AG09309 (cell line): ENCODE measurements at regions not wholly inside any gene's neighbourhood (a gene's known extent, or its start where the extent isn't known, plus 50 kb on each side); places are given as distances from the start of the nearest gene placed in this dataset.

Source experiments
- DNase-seq: peaks from one replicate; pipeline ENCODE4 v3.0.0-alpha.2; 2010; ENCODE audit warnings: low read depth
- H3K4me3 ChIP-seq: 2 replicates; pipeline ENCODE4 v1.5.1; 2011; ENCODE audit warnings: mild to moderate bottlenecking, low read depth, low read length, moderate library complexity; ENCODE audit not compliant: control insufficient read depth
- TF ChIP-seq, protein P1 (sequence below): IDR thresholded peaks from 2 replicates; pipeline ENCODE4 v1.5.1; 2011; ENCODE audit warnings: mild to moderate bottlenecking, low read depth, low read length, inconsistent platforms; ENCODE audit not compliant: insufficient read depth, control insufficient read depth; ENCODE audit errors: missing control alignments

DNA sequence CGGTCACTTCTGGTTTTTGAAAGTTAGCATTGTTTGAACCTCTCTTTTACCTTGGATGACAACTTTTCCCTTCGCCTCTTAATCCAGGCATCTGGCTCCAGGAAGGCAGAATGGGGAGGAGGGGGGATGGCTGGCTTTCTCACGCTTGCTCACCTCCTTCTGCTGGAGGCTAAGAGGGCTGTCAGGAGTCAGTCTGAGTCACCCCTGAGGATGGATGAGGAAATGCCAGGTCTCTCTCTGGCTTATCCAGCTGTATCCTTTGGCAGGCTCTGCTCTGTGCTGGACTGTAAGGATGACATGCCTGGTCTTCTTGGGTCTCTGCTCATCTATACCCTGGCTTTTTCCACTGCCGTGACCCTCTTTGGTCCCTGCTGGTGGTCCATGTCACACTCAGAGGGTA is 142.9 kb upstream of the GYPC start:
- TF ChIP-seq, protein P1, sequence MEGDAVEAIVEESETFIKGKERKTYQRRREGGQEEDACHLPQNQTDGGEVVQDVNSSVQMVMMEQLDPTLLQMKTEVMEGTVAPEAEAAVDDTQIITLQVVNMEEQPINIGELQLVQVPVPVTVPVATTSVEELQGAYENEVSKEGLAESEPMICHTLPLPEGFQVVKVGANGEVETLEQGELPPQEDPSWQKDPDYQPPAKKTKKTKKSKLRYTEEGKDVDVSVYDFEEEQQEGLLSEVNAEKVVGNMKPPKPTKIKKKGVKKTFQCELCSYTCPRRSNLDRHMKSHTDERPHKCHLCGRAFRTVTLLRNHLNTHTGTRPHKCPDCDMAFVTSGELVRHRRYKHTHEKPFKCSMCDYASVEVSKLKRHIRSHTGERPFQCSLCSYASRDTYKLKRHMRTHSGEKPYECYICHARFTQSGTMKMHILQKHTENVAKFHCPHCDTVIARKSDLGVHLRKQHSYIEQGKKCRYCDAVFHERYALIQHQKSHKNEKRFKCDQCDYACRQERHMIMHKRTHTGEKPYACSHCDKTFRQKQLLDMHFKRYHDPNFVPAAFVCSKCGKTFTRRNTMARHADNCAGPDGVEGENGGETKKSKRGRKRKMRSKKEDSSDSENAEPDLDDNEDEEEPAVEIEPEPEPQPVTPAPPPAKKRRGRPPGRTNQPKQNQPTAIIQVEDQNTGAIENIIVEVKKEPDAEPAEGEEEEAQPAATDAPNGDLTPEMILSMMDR, result no peak
- no peak overlapping the region for H3K4me3 ChIP-seq
- DNase-seq, result no peak

DNA sequence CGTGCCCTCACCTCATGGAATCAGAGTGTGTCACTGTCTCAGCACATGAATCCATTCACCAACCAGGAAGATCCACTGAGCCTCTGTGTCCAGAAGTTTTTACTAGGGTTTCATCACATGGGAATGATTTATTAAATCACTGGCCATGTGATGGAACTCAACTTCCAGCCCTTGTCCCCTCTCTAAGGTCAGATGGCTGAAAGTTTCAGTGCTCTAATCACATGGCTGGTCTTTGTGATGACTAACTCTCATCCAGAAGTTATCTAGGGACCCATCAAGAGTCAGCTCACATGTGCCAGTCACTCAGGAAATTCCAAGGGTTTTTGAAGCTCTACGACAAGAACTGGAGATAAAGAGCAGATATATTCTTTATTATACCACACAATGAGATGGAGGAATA is 140.5 kb upstream of the GYPC start:
- TF ChIP-seq, protein P1, result no peak
- no peak for DNase-seq
- no peak overlapping the region for H3K4me3 ChIP-seq

DNA sequence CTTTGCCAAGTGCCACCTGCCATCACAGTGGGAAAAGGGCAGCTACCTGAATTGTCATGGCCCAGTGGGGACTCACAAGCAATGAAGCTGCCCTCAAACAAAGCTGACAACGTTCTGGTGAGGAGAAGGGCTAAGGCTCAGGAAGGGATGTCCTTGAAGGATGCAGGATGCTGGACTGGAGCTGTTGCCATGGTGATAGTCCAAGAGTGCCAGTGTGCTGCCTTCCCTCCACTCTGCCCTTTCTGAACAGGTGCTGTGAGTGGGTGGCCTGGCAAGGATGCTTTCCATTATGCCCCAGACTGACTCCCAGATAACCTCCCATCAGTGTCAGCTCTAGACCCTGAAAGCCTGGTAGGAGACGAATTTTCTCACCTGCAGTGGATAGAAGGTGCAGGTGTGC is 137.8 kb upstream of the GYPC start:
- H3K4me3 ChIP-seq, result no peak overlapping the region
- TF ChIP-seq, protein P1, result no peak
- DNase-seq, result no peak

DNA sequence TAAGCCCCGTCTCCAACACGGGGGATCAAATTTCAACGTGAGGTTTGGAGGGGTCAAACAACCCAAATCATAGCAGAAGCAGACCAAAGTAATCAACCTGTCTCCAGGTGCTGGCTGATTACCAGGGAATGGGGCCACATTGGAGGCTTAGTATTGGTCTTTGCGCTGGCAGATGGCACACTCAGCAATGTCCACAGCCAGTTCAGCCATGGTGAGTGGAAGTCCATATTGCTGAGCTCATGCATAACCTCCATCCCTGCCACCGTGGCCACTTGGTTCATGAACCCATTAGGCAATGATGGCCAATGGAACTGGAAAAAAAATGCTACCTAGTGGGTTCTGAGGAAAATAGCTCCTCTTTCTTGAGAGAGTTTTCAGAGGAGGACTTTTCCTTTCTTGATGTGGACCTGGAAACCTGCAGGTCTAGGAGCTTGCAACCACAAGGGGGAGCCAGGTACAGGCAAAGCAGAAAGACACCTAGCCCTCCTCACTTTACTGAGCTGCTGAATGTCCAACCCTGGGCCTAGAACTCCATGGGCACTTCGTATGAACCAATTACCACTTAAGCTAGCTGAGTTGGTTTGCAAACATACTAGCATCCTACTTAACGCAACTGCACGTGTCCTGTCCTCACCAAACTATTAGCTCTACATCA is 128.0 kb upstream of the GYPC start:
- DNase-seq, result peak; percentile 4

DNA sequence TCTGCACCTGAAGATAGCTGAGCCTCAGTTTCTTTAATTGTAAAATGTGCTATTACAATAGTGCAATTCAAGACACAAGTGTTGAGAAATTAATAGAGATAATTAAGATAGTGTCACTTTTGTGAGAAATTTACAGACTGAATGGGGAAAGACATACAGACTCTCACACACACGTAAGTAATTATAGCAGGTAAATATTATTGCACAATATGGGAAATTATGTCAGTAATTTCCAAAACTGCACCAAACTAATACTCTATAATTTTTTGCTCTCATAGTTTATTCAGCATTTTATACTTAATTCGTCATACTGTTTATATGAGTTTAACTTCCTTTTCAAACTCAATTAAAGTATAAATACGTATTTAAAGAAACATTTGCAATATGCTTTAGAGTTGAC is 124.9 kb upstream of the GYPC start:
- no peak for DNase-seq
- TF ChIP-seq, protein P1, result no peak
- no peak overlapping the region for H3K4me3 ChIP-seq

More for the DNA sequence above, 128.0 kb upstream of the GYPC start:
- TF ChIP-seq, protein P1, result peak; percentile 56
- H3K4me3 ChIP-seq, result no peak overlapping the region

DNA sequence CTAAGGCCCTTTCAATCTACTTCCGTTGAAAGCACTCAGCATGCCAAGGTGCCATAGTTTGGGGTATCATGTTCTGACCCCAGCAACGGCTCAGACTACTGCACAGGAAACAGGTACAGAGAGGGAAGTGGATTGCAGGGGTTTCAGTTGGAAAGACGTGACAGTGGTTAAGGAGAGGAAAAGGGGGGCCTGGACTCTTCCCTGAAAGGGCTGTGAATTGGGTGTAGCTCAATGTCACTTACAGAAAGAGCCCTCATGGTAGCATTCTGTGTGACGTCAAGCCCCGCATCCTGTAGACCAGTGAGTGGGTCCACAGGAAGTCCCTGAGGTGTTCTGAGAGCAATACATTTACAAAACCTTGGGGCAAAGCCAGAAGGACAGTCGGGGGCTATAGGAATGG is 121.5 kb upstream of the GYPC start:
- TF ChIP-seq, protein P1, result no peak
- no peak overlapping the region for H3K4me3 ChIP-seq
- DNase-seq, result no peak

DNA sequence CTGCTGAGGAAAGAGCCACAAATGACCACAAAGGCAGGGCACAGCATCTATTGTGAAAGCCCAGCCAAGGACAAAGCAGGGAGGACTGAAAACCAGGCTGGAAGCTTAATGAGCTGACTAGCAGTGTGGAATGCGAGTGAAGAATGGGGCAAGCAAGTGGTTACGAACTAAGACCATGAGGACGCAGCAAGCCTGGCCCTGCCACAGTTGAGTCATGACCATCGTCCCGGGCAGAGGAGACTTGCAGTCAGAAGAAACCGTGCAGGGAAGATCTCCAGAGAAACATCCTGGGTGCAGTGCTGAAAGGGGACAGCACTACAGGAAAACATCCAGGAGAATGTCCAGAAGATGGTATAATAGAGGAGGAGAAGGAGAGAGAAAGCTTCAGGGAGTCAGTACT is 120.5 kb upstream of the GYPC start:
- no peak overlapping the region for H3K4me3 ChIP-seq
- TF ChIP-seq, protein P1, result no peak
- no peak for DNase-seq
